ENCODE measurements at regions not wholly inside any gene's neighbourhood (a gene's known extent, or its start where the extent isn't known, plus 50 kb on each side); places are given as distances from the start of the nearest gene placed in this dataset.

DNA sequence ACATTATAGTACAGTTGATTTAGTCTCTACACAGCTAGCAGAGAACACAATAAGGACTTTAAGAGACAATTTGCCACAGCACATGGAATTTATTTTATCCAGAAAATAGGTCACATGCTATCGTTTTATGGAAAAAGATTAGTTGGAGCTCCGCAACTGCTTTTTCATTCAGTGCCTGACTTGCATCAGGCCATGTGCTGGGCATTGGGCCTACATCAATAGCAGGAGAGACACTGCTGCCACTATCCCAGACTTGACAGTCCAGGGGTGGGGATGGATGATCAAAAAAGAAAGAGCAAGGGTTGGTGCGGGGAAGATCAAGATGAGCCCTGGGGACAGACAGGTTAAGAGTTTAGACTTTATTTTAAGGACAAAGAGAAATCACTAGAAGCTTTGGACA lies 75.2 kb upstream of the C3orf80 start:
- TF ChIP-seq, protein P1, sequence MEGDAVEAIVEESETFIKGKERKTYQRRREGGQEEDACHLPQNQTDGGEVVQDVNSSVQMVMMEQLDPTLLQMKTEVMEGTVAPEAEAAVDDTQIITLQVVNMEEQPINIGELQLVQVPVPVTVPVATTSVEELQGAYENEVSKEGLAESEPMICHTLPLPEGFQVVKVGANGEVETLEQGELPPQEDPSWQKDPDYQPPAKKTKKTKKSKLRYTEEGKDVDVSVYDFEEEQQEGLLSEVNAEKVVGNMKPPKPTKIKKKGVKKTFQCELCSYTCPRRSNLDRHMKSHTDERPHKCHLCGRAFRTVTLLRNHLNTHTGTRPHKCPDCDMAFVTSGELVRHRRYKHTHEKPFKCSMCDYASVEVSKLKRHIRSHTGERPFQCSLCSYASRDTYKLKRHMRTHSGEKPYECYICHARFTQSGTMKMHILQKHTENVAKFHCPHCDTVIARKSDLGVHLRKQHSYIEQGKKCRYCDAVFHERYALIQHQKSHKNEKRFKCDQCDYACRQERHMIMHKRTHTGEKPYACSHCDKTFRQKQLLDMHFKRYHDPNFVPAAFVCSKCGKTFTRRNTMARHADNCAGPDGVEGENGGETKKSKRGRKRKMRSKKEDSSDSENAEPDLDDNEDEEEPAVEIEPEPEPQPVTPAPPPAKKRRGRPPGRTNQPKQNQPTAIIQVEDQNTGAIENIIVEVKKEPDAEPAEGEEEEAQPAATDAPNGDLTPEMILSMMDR (IDR thresholded peaks at IDR 0.05; ENCODE audit: insufficient read depth, low read depth, low read length, missing control alignments): no peak
- no peak for DNase-seq (ENCODE audit: low read depth)

DNA sequence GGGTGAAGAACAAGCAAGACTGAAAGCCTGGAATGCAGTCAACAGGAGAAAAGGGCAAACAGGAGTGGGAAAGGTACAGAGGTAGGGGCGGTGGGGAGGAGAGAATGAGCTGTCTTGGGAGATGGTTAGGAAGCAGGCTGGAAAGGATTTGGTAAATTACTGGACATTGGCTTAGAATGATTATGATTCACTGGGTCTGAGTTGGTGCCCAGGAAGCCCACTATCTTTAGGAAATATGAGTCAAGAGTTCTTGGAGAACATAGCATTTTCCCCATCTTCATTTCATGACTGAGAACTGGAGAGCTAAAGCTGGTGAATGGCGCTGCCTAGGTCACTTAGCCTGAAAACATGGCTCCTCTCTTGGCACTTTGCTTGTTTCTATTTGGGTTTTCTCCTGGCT lies 74.7 kb upstream of the C3orf80 start:
- H3K4me3 ChIP-seq (ENCODE audit: low read length): no peak overlapping the region
- TF ChIP-seq, protein P1 (IDR thresholded peaks at IDR 0.05; ENCODE audit: insufficient read depth, low read depth, low read length, missing control alignments): no peak
- DNase-seq (ENCODE audit: low read depth): no peak

More for the DNA sequence above, 75.2 kb upstream of the C3orf80 start:
- no peak overlapping the region for H3K4me3 ChIP-seq (ENCODE audit: low read length)

DNA sequence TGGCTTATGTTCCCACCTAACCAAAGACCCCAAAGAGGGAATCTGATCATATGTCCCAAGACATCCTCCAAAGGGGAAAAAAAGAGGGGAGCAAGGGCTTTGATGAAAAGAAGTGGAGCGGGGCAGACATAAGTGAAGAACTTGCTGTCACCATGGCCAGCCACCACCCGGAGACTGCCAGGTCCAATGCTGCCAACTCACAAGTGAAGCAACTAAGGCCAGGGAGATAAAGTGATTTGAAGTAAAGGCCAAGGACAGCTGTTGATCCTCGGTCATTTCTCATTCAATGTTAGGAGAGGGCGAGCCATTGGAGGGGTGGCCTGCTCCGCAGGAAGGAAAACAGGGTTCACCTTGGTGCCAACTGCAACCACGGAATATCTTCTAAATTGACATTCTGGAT lies 72.6 kb upstream of the C3orf80 start:
- TF ChIP-seq, protein P1 (IDR thresholded peaks at IDR 0.05; ENCODE audit: insufficient read depth, low read depth, low read length, missing control alignments): no peak
- H3K4me3 ChIP-seq (ENCODE audit: low read length): no peak overlapping the region
- no peak for DNase-seq (ENCODE audit: low read depth)

DNA sequence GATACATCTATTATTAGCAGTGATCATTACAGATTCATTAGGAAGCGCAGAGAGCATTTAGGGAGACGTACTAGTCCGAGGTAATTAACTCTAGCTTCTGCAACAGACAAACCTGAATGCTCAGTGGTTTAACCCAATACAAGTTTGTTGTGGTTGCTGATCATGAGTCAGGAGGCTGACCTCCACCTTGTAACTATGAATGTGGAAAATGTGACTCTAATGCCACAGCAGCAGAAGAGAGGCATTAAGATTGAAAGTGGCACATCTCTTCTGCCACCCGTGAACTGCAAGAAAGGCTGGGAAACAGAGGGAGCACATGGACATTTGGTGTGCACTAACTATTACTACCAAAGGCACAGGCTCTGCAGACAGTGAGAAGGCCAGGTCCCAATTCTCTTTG lies 71.2 kb upstream of the C3orf80 start:
- peak; percentile 10 for DNase-seq (ENCODE audit: low read depth)
- TF ChIP-seq, protein P1 (IDR thresholded peaks at IDR 0.05; ENCODE audit: insufficient read depth, low read depth, low read length, missing control alignments): no peak
- no peak overlapping the region for H3K4me3 ChIP-seq (ENCODE audit: low read length)

DNA sequence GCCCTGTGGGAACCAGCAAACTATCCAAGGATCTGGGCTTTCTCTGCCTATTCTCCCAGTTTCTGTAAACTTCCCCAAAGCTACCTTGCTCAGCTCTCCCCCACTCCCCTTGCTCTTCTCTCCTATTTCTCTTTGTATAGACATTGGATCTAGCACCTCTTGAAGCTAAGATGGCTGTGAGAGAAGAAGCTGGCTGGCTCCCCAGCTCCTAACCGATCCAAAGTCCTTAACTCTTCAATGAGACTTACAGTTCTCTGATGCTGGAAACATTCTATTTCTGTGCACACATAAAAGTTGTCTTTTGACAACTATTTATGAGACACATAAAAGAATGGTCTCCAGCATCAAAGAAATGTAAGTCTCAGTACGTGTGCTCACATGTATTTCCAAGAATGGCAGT lies 70.6 kb upstream of the C3orf80 start:
- no peak for DNase-seq (ENCODE audit: low read depth)
- TF ChIP-seq, protein P1 (IDR thresholded peaks at IDR 0.05; ENCODE audit: insufficient read depth, low read depth, low read length, missing control alignments): no peak
- no peak overlapping the region for H3K4me3 ChIP-seq (ENCODE audit: low read length)

DNA sequence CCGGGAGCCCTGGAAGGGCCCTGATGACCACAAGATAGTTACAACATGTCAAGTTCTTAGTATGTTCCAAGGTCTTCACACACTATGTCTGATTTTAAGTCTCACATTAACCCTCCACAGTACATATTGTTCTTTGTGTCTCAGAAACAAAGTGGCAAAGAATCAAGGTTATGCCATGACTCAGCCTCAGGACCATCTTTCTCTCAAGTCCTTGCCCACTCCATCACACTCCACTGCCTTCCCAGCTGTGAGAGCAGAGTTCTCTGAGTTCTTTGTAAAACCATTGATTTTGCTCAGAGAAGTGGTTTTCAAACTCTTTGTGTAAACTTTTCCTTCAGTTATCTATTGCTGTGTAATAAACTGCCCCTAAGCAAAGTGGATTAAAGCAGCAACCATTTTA lies 67.9 kb upstream of the C3orf80 start:
- no peak for DNase-seq (ENCODE audit: low read depth)
- no peak overlapping the region for H3K4me3 ChIP-seq (ENCODE audit: low read length)
- TF ChIP-seq, protein P1 (IDR thresholded peaks at IDR 0.05; ENCODE audit: insufficient read depth, low read depth, low read length, missing control alignments): no peak

DNA sequence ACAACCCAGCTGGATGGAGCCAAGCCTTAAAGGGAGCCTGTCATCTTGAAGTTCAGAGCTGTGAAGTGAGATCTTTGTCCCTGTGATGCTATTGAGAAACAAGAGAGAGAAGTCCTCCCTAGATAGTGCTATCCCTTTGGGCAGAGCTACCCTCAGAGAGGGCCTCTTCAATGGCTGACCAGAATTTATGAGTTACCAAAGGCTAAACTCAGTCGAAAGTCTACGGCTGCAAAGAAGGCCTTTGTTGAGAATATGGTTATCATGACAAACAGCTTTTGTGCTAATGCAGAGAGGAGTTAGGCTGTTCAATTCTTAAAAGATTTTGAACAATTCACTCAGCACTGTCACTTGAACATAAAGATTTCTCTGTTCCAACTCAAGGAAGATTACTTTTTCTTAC lies 65.9 kb upstream of the C3orf80 start:
- no peak for DNase-seq (ENCODE audit: low read depth)
- TF ChIP-seq, protein P1 (IDR thresholded peaks at IDR 0.05; ENCODE audit: insufficient read depth, low read depth, low read length, missing control alignments): no peak
- H3K4me3 ChIP-seq (ENCODE audit: low read length): no peak overlapping the region
